ENCODE measurements at regions not wholly inside any gene's neighbourhood (a gene's known extent, or its start where the extent isn't known, plus 50 kb on each side); places are given as distances from the start of the nearest gene placed in this dataset.
A peak's percentile ranks its signal among the peaks of the same experiment; 100 is the strongest.
"Not testable (repeated sequence)": the region's sequence is repeated elsewhere in the genome, so short reads cannot be mapped to it uniquely, and the experiment has no call there.

DNA sequence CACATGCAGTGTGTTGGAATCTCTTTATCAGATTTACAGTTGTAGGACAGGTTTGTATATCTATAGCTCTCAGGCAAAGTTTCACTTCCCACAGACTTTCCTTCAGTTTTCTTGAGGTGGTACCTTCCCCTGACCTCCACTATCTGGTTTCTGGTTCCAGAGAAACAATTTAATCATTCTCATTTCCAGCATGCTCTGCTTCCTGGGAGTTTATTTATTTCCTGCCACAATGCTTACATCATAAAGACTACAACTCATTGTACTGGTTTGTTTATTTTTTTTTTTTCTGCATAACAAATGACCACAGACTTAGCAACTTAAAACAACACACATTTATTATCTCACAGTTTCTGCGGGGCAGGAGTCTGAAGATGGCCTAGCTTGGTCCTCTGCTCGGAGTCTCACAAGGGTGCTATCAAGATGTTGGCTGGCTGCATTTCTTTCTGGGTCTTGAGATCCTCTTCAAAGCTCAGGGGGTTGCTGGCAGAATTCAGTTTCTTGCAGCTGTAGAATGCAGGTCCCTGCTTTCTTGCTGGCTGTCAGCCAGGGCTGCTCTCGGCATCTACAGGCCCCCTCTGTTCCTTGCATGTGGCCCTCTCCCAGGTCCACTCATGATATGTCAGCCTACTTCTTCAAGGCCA is 247.7 kb downstream of the ENC1 start:
- in situ Hi-C loops (cut with HindIII; ENCODE audit: low sequenced_read_pairs) = no loop called here
- no peak overlapping the region for H3K4me3 ChIP-seq (ENCODE audit: low read depth, low read length)
- peak; percentile 56 for DNase-seq (ENCODE audit: low read depth, low spot score)
- no peak for TF ChIP-seq CTCF (IDR thresholded peaks at IDR 0.05; ENCODE audit: low read depth, low read length)

DNA sequence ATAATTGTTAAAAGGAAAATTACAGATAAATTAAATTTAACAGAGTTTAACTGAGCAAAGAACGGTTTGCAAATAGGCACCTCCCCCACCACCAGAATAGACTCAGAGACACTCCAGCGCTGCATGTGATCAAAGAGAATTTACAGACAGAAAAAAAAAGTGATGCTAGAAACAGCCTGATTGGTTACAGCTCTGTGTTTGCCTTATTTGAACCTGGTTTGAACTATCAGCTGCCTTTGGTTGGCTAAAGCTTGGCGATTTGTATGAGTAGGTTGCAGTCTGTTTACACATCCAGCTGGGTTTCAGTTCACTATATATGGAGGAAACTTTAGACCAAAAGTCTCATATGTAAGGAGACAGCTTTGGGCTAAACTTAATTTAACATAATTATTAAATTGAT is 249.1 kb downstream of the ENC1 start:
- in situ Hi-C loops (cut with HindIII; ENCODE audit: low sequenced_read_pairs) = no loop called here
- no peak overlapping the region for H3K4me3 ChIP-seq (ENCODE audit: low read depth, low read length)
- no peak for TF ChIP-seq CTCF (IDR thresholded peaks at IDR 0.05; ENCODE audit: low read depth, low read length)
- no peak for DNase-seq (ENCODE audit: low read depth, low spot score)

- DNase-seq (ENCODE audit: low read depth, low spot score) = no peak
- no peak overlapping the region for H3K4me3 ChIP-seq (ENCODE audit: low read depth, low read length)
- in situ Hi-C loops (cut with HindIII; ENCODE audit: low sequenced_read_pairs) = no loop called here
- no peak for TF ChIP-seq CTCF (IDR thresholded peaks at IDR 0.05; ENCODE audit: low read depth, low read length)
Observed at GRCh38 chr5:74390822-74391221, 249.7 kb downstream of the ENC1 start.

DNA sequence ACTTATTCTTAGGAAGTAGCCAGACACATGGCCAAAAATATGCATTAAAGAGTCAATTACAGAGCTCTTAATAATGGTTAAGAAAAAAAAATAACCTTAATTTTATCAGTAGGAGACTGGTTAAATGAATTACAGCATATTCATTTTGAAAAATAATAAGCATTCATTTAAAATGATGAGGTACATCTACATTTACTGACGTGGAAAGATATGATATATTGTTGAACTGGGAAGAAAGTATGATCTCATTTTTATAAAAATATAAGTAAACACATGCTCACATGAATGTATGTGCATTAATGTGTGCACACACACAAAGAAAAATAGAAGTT is 250.3 kb downstream of the ENC1 start:
- in situ Hi-C loops (cut with HindIII; ENCODE audit: low sequenced_read_pairs) = no loop called here
- H3K4me3 ChIP-seq (ENCODE audit: low read depth, low read length) = no peak overlapping the region
- TF ChIP-seq CTCF (IDR thresholded peaks at IDR 0.05; ENCODE audit: low read depth, low read length) = no peak
- DNase-seq (ENCODE audit: low read depth, low spot score) = no peak

GRCh38 chr5:74389531-74390305 is 250.8 kb downstream of the ENC1 start:
- TF ChIP-seq CTCF (IDR thresholded peaks at IDR 0.05; ENCODE audit: low read depth, low read length) = no peak
- no peak for DNase-seq (ENCODE audit: low read depth, low spot score)
- H3K4me3 ChIP-seq (ENCODE audit: low read depth, low read length) = no peak overlapping the region

GRCh38 chr5:74388411-74388810 is 252.1 kb downstream of the ENC1 start:
- DNase-seq (ENCODE audit: low read depth, low spot score); in situ Hi-C loops (cut with HindIII; ENCODE audit: low sequenced_read_pairs): not testable (repeated sequence)

More at GRCh38 chr5:74389531-74390305, 250.8 kb downstream of the ENC1 start:
- in situ Hi-C loops (cut with HindIII; ENCODE audit: low sequenced_read_pairs) = no loop called here

DNA sequence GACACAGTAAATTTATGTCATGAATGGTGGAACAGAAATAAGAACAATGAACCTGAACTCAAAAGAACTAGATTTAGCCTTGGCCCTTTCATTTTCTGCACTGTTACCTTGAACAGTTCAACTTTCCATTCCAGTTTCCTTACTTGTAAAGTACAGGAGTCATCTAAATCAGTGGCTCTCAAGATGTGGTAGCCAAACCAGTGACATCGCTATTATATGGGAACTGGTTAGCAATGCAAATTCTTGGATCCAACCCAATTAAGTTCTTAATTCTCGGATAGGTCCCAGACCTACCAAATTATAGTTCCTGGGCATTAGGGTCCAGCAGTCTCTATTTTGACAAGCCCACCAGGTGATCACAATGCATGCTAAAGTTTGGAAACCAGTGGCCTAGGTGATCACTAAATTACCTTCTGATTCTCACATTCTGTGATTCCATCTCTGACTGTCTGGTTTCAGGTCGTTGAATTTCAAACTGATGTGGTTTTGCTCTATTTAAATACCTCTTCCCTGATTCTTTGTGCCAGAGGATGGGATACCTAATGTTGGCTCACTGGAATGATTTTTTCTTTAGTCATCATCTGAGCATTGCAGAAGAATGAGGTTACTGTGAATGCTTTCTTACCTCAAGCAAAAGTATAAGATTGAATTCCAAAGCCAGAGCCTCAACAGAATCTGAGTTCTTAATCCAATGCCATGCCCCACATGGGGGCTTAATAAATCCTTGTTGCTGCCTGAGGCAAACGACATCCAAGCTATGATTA is 253.8 kb downstream of the ENC1 start:
- DNase-seq (ENCODE audit: low read depth, low spot score) = peak; percentile 78
- H3K4me3 ChIP-seq (ENCODE audit: low read depth, low read length) = no peak overlapping the region
- no peak for TF ChIP-seq CTCF (IDR thresholded peaks at IDR 0.05; ENCODE audit: low read depth, low read length)
- in situ Hi-C loops (cut with HindIII; ENCODE audit: low sequenced_read_pairs) = no loop called here

More at GRCh38 chr5:74388411-74388810, 252.1 kb downstream of the ENC1 start:
- H3K4me3 ChIP-seq (ENCODE audit: low read depth, low read length) = not testable (repeated sequence)

All from astrocyte of the spinal cord (primary cell).